H1 (cell line): ENCODE measurements at regions not wholly inside any gene's neighbourhood (a gene's known extent, or its start where the extent isn't known, plus 50 kb on each side); places are given as distances from the start of the nearest gene placed in this dataset.

Experiments
- ATF3 ChIP-seq: IDR thresholded peaks from 2 replicates; pipeline ENCODE4 v1.6.1; 2011; ENCODE audit warnings: low read depth, mild to moderate bottlenecking, low read length; ENCODE audit not compliant: insufficient read depth
- CHD2 ChIP-seq: IDR thresholded peaks from 2 replicates; pipeline ENCODE4 v1.6.1; 2012; ENCODE audit warnings: low read length, improper control_type of control experiment
- CHD7 ChIP-seq: fragments of 300-600 bp; sonication (generic); IDR thresholded peaks from 2 replicates; pipeline ENCODE4 v1.7.1; 2012; ENCODE audit warnings: low read length, moderate library complexity, mild to moderate bottlenecking, inconsistent platforms; ENCODE audit not compliant: insufficient replicate concordance
- SIRT6 ChIP-seq: IDR thresholded peaks from one replicate; pipeline ENCODE4 v1.7.1; 2012; ENCODE audit warnings: low read length, inconsistent platforms
- SP2 ChIP-seq: IDR thresholded peaks from 2 replicates; pipeline ENCODE4 v1.6.1; 2012; ENCODE audit warnings: mild to moderate bottlenecking, low read length, inconsistent platforms
- SP4 ChIP-seq: IDR thresholded peaks from 2 replicates; pipeline ENCODE4 v1.6.1; 2012; ENCODE audit warnings: low read length, inconsistent platforms
- TAF7 ChIP-seq: optimal IDR thresholded peaks from 2 replicates; pipeline ENCODE3; 2011; ENCODE audit warnings: low read depth, mild to moderate bottlenecking, inconsistent platforms, low read length, moderate library complexity, borderline replicate concordance

GRCh38 chr6:62429781-62430180 lies 143.8 kb upstream of the KHDRBS2 start (continued):
- no peak for TF ChIP-seq CHD2
- TF ChIP-seq TAF7: no peak
- TF ChIP-seq ATF3: no peak
- TF ChIP-seq SP4: no peak
- no peak for TF ChIP-seq SIRT6
- no peak for TF ChIP-seq CHD7
- TF ChIP-seq SP2: no peak
- TF ChIP-seq, all 59 proteins: peak for 0
